Head of caudate nucleus (tissue), 42 donors: ENCODE measurements at regions not wholly inside any gene's neighbourhood (a gene's known extent, or its start where the extent isn't known, plus 50 kb on each side); places are given as distances from the start of the nearest gene placed in this dataset.

Experiments used
- DNase-seq, 42 donors: peaks; one replicate each; pipeline versions ENCODE4 v3.0.0 to v3.0.0-alpha.2; 2020 to 2021; ENCODE audit warnings: mixed read lengths in 7 of 42
- intact Hi-C: fragments of 100-400 bp; cut with DNase I; formaldehyde crosslinking; loops from one replicate; pipeline ENCODE4 v1.15.0; 2022

GRCh38 chr10:2984682-2985081 is 82.7 kb upstream of the PFKP start:
- DNase-seq = peak in 1 of 42 donors; percentile 27
- intact Hi-C loops = no loop called here

GRCh38 chr10:2982146-2982545 is 85.2 kb upstream of the PFKP start:
- intact Hi-C loops = no loop called here

GRCh38 chr10:2981361-2981801 is 86.0 kb upstream of the PFKP start:
- intact Hi-C loops = no loop called here
- DNase-seq = peak in 1 of 42 donors; percentile 17

More at GRCh38 chr10:2982146-2982545, 85.2 kb upstream of the PFKP start:
- DNase-seq = peak in 1 of 42 donors; percentile 31

DNA sequence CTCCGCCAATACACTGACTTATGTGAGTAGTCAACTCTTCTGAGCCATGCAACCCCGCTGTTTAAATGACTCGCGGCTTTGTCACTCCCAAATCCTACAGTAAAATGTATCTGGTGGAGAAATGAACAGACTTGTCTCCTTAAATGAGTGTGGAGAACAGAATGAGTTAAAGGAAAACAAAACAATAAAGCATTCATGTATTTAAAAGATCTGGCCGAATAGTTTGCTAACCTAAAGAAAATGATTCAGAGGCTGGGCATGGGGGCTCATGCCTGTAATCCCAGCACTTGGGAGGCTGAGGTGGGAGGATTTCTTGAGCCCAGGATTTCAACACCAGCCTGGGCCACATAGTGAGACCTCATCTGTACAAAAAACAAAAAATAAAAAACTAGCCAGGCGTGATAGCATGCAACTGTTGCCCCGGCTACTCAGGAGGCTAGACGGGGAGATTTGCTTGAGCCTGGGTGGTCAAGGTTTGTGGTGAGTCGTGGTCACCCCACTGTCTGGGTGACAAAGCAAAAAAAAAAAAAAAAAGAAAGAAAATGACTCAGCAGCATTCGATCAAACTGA is 86.5 kb upstream of the PFKP start:
- intact Hi-C loops = no loop called here
- DNase-seq = peak in 1 of 42 donors; percentile 22

GRCh38 chr10:2980116-2980515 is 87.2 kb upstream of the PFKP start:
- DNase-seq = peak in 1 of 42 donors; percentile 34
- intact Hi-C loops = no loop called here

DNA sequence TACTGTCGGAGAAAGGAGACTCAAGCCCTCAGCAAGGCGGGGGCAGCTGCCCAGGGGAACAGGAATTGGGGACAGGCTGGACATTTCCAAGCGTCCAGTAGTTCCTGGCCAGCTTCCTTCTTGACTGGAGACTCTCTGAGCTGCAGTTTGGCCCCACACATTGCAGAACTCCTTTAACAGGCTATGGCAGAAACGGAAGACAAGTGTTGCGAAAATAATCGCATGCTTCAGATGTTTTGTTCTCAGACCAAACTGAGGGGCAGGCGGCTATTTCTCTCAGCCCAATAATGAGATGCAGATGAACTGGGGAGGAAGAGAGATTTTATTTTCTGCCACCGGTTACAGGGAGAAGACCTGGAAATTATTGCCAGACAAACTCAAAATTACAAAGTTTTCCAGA is 88.0 kb upstream of the PFKP start:
- DNase-seq = peak in 29 of 42 donors; percentile 6 to 63 (median 32)
- intact Hi-C loops = no loop called here

DNA sequence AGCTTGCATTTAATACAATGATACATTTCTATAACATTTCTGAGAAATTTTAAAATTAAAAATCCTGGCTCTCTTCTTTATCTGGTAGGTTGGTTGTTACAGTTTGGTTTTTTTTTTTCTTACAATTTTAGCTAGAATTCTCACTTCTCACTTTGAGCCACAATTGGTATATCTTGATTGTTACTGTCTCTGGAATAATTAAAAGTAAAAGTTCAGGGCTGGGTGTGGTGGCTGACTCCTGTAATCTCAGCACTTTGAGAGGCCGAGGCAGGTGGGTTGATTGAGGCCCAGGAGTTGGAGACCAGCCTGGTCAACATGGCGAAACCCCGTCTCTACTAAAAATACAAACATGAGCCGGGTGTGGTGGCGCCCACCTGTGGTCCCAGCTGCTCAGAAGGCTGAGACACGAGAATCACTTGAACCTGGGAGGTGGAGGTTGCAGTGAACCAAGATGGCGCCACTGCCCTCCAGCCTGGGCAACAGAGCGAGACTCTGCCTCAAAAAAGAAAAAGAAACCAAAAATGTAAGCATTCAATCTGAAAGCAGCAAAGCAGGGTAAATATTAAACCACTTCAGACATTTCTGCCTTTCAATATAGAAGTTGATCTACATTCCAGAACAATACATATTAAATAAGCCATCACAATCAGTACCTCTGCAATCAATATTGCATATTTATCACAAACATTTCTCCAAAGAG is 88.6 kb upstream of the PFKP start:
- peak in 1 of 42 donors; percentile 35 for DNase-seq
- intact Hi-C loops = no loop called here

- intact Hi-C loops = no loop called here
- peak in 6 of 42 donors; percentile 9 to 45 (median 26) for DNase-seq
These were observed 89.2 kb upstream of the PFKP start for GRCh38 chr10:2978111-2978510.

DNA sequence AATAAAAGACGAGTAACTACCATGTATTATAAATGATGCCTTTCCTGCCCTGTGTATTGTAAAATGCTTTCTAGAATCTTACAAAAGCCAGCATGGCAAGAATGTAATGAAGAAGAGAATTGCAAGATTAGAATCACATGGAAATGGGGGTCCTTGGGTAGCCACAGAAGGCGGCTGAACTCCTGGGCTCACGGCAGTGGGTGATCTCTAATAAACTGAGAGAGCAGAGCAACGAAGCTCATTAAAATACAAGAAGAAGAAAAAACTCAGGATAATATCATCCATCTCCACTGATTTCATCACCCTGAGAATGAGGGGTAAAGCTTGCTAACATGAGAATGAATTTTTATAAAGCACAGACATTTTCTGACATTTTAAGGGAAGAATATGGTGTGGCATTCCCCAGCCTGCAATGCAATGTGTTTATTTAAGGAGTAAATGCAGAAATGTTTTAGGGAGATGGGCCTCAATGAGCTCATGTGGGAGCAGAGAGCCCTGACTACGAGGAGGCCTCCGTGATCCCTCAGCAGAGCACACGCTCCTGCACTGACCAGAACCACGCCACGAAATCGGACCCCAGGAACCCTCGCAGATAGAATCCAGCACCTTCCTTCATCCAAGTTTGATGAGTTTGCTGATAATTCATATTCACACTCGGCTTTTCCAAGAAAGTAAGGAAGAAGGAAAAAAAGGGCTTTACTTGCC is 92.7 kb upstream of the PFKP start:
- intact Hi-C loops = no loop called here
- DNase-seq = peak in 1 of 42 donors; percentile 13

DNA sequence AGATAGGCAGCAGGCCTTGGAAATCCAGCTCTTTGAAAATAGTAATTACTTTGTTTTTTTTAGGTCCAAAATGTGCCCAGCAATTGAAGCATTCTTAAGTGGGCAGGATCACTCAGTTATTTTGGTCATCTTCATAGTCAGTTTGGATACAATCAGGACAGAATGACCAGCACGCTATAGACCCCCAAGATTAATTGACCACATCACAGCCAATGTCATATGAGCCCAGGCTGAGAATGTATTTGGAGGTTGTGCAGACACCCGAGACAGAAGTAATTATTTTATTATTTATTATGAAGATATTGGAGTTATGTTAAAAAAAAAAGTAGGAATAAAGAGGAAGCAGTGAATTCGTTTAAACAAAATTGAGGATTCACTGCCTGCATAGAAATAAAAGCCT is 93.3 kb upstream of the PFKP start:
- intact Hi-C loops = no loop called here
- peak in 1 of 42 donors; percentile 12 for DNase-seq

DNA sequence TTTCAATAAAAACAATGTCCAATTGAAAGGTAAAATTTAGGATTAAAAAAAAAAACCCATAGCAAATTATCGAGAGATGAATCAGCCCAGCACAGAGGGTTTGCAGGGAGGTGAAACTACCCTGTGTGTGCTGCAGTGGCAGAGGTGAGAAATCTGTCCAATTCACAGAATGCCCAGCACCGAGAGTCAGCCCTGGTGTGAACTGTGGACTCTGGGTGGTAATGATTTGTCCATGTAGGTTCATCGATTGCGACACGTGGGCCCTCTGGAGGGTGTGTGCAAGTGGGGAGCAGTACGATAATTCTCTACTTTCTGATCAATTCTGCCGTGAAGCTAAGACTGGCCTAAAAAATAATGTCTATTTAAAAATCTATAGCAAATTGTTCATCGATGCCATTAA is 94.5 kb upstream of the PFKP start:
- intact Hi-C loops = no loop called here
- peak in 1 of 42 donors; percentile 10 for DNase-seq

GRCh38 chr10:2972216-2972615 is 95.1 kb upstream of the PFKP start:
- intact Hi-C loops = no loop called here
- peak in 1 of 42 donors; percentile 32 for DNase-seq

- DNase-seq = no peak
These were observed 97.0 kb upstream of the PFKP start for GRCh38 chr10:2970190-2970823.

GRCh38 chr10:2968401-2969058 is 98.8 kb upstream of the PFKP start:
- intact Hi-C loops = no loop called here
- peak in 1 of 42 donors; percentile 19 for DNase-seq

More at GRCh38 chr10:2970190-2970823, 97.0 kb upstream of the PFKP start:
- intact Hi-C loops = no loop called here

DNA sequence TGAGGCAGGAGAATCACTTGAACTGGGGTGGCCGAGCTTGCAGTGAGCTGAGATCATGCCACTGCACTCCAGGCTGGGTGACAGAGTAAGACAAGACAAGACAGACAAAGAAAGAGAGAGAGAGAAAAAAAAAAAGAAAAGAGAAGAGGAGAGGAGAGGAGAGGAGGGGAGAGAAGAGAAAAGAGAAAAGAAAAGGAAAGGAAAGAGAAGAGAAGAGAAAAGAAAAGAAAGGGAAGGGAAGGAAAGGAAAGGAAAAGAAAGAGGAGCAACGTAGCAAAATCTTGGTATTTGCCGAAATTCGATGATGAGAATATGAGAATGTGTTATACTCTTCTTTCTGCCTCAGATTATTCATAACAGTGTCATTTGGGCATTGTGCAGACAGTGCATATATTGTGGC is 101.2 kb upstream of the PFKP start:
- intact Hi-C loops = no loop called here
- DNase-seq = peak in 1 of 42 donors; percentile 16

GRCh38 chr10:2964632-2965296 is 102.6 kb upstream of the PFKP start:
- intact Hi-C loops = no loop called here
- DNase-seq = peak in 1 of 42 donors; percentile 22

DNA sequence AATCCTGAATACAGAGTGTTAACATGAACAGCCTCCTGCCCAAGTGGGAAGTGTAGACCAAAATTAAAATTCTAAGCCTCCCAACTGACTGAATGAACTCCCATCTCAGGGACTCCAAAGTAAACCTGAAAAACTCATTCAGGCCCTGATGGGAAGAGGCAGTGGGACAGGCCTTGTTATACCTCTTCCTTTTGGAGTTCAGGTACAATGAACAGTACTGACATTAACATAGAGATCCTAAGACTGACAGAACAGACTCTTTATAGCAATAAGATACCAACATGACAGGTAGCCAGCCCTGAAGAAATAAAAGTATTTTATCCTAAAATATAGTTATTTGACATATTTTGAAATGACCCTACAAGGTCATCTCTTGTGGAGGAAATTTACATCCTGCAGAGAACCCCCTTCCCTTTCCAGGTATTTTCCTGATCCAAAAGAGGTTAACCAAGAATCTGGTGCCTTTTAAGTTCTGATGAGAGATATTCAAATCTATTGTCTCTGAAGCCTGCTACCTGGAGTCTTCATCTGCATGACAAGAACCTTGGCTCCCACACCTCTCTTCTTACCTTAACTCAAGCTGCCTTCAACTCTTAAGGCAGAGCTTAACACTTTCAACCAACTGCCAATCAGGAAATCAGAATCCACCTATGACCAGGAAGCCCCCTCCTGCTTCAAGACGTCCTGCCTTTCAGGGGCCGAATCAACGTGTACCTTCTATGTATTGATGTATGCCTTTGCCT is 103.3 kb upstream of the PFKP start:
- intact Hi-C loops = no loop called here
- peak in 1 of 42 donors; percentile 5 for DNase-seq

DNA sequence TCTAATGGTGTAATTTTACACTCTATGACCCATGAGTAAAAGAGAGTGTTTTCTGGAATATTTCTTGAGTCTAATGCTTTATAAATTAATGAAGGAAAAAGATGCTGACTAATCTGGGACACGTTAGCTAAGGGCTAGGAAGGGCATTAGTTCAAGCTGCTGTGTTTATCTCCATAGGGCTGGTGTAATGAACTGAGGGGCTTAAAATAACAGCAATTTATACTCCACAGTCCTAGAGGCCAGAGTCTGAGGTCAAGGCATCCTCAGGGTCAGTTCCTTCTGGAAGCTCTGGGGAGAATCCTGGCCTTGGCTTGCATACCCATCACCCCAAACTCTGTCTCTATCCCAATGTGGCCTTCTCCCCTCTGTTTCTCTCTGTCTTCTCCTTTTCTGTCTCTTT is 105.2 kb upstream of the PFKP start:
- intact Hi-C loops = no loop called here

More for the DNA sequence above, 105.2 kb upstream of the PFKP start:
- DNase-seq = no peak
